ENCODE measurements at regions not wholly inside any gene's neighbourhood (a gene's known extent, or its start where the extent isn't known, plus 50 kb on each side); places are given as distances from the start of the nearest gene placed in this dataset.
"Not testable (repeated sequence)": the region's sequence is repeated elsewhere in the genome, so short reads cannot be mapped to it uniquely, and the experiment has no call there.

GRCh38 chr10:25828475-25828874, 105.6 kb upstream of the MYO3A start:
- Histone ChIP-seq H3K27ac (no peak overlapping the region), H3K9me3 (no peaks in the 10 kb centered on the region), H3K36me3 (no peaks in the 10 kb centered on the region), H3K27me3 (no peaks in the 10 kb centered on the region), H3K4me1 (no peaks in the 10 kb centered on the region), H3K4me3 (no peak overlapping the region)
- no peak for DNase-seq (ENCODE audit: extremely low spot score in 2 of 2)
- TF ChIP-seq POLR2A (IDR thresholded peaks at IDR 0.05) (no peak), CTCF (IDR thresholded peaks at IDR 0.05) (no peak), POLR2AphosphoS5 (IDR thresholded peaks at IDR 0.05; ENCODE audit: insufficient read depth in 1 of 2, low read depth in 1 of 2) (no peak)
- intact Hi-C loops (cut with DNase I) = no loop called here

GRCh38 chr10:25831080-25831479, 102.9 kb upstream of the MYO3A start:
- Histone ChIP-seq H3K27me3 (no peaks in the 10 kb centered on the region), H3K27ac (no peak overlapping the region), H3K4me1 (no peaks in the 10 kb centered on the region), H3K9me3 (no peaks in the 10 kb centered on the region), H3K36me3 (no peaks in the 10 kb centered on the region), H3K4me3 (no peak overlapping the region)
- no peak for DNase-seq (ENCODE audit: extremely low spot score in 2 of 2)
- intact Hi-C loops (cut with DNase I) = no loop called here
- no peak for TF ChIP-seq POLR2A (IDR thresholded peaks at IDR 0.05)
- no peak for TF ChIP-seq POLR2AphosphoS5 (IDR thresholded peaks at IDR 0.05; ENCODE audit: insufficient read depth in 1 of 2, low read depth in 1 of 2)
- no peak for TF ChIP-seq CTCF (IDR thresholded peaks at IDR 0.05)

GRCh38 chr10:25839683-25840082, 94.3 kb upstream of the MYO3A start:
- Histone ChIP-seq H3K36me3 (no peaks in the 10 kb centered on the region), H3K27me3 (no peaks in the 10 kb centered on the region), H3K27ac (no peak overlapping the region), H3K4me1 (no peaks in the 10 kb centered on the region), H3K4me3 (no peak overlapping the region), H3K9me3 (no peaks in the 10 kb centered on the region)
- no peak for DNase-seq (ENCODE audit: extremely low spot score in 2 of 2)
- intact Hi-C loops (cut with DNase I) = no loop called here
- TF ChIP-seq POLR2A (IDR thresholded peaks at IDR 0.05) (no peak), POLR2AphosphoS5 (IDR thresholded peaks at IDR 0.05; ENCODE audit: insufficient read depth in 1 of 2, low read depth in 1 of 2) (no peak), CTCF (IDR thresholded peaks at IDR 0.05) (no peak)

- H3K4me3 ChIP-seq; H3K4me1 ChIP-seq; H3K36me3 ChIP-seq; DNase-seq (ENCODE audit: extremely low spot score in 2 of 2); H3K27ac ChIP-seq; H3K9me3 ChIP-seq; H3K27me3 ChIP-seq; intact Hi-C loops (cut with DNase I): not testable (repeated sequence)
Measured at GRCh38 chr10:25840875-25841274, 93.2 kb upstream of the MYO3A start.

DNA sequence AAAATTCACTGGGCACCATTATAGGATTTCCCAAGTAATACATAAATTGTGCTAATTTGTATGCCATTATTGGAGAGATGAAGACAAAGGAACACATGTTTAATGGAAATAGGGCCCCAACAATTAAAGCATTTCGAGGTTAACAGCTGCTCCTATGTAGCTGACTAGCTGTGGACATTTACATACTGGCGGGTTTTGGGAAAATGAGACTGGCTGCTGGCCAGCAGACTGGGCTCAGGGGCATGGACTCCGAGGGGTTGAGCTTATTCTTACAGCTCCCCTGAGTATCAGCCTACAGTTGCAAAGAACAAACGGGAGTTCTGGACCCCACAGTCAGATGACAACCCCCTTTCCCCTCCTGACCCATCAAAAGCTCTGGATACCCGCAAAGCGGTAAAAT, 91.9 kb upstream of the MYO3A start:
- Histone ChIP-seq H3K4me3 (no peak overlapping the region), H3K36me3 (no peaks in the 10 kb centered on the region), H3K9me3 (no peaks in the 10 kb centered on the region), H3K4me1 (no peaks in the 10 kb centered on the region), H3K27me3 (no peaks in the 10 kb centered on the region), H3K27ac (no peak overlapping the region)
- TF ChIP-seq POLR2A (IDR thresholded peaks at IDR 0.05) = no peak
- TF ChIP-seq POLR2AphosphoS5 (IDR thresholded peaks at IDR 0.05; ENCODE audit: insufficient read depth in 1 of 2, low read depth in 1 of 2) = no peak
- intact Hi-C loops (cut with DNase I) = no loop called here
- no peak for DNase-seq (ENCODE audit: extremely low spot score in 2 of 2)

- Histone ChIP-seq H3K27ac (no peak overlapping the region), H3K4me1 (no peaks in the 10 kb centered on the region), H3K4me3 (no peak overlapping the region), H3K27me3 (no peaks in the 10 kb centered on the region), H3K36me3 (no peaks in the 10 kb centered on the region), H3K9me3 (no peaks in the 10 kb centered on the region)
- DNase-seq (ENCODE audit: extremely low spot score in 2 of 2) = no peak
- intact Hi-C loops (cut with DNase I) = no loop called here
- TF ChIP-seq CTCF (IDR thresholded peaks at IDR 0.05) = no peak
Measured at GRCh38 chr10:25843551-25844170, 90.4 kb upstream of the MYO3A start.

GRCh38 chr10:25844716-25845115, 89.3 kb upstream of the MYO3A start:
- H3K9me3 ChIP-seq; H3K27me3 ChIP-seq; DNase-seq (ENCODE audit: extremely low spot score in 2 of 2); H3K36me3 ChIP-seq; H3K4me3 ChIP-seq; H3K4me1 ChIP-seq; H3K27ac ChIP-seq; intact Hi-C loops (cut with DNase I): not testable (repeated sequence)
